Hepatocyte (in vitro differentiated cells): ENCODE measurements at regions not wholly inside any gene's neighbourhood (a gene's known extent, or its start where the extent isn't known, plus 50 kb on each side); places are given as distances from the start of the nearest gene placed in this dataset.
"Not testable (repeated sequence)": the region's sequence is repeated elsewhere in the genome, so short reads cannot be mapped to it uniquely, and the experiment has no call there.

Experiments used
- DNase-seq: peaks from one replicate; pipeline ENCODE4 v3.0.0-alpha.2; 2016; ENCODE audit warnings: low spot score
- H2AFZ ChIP-seq: fragments of 200-600 bp; sonication (generic); 2 replicates; pipeline ENCODE4 v1.6.0; 2016; ENCODE audit warnings: antibody characterized with exemption, mild to moderate bottlenecking
- H3K27ac ChIP-seq: fragments of 200-600 bp; sonication (generic); 2 replicates; pipeline ENCODE4 v1.5.1; 2016; ENCODE audit warnings: mild to moderate bottlenecking
- H3K27me3 ChIP-seq: fragments of 200-600 bp; sonication (generic); 2 replicates; pipeline ENCODE4 v1.6.1; 2016
- H3K36me3 ChIP-seq: fragments of 200-600 bp; sonication (generic); replicated peaks from 2 replicates; pipeline ENCODE4 v1.5.1; 2016; ENCODE audit warnings: low read depth; ENCODE audit not compliant: insufficient read depth
- H3K4me1 ChIP-seq: fragments of 200-600 bp; sonication (generic); 2 replicates; pipeline ENCODE4 v1.5.1; 2016; ENCODE audit warnings: mild to moderate bottlenecking, moderate library complexity; ENCODE audit not compliant: insufficient read depth
- H3K4me2 ChIP-seq: fragments of 200-600 bp; sonication (generic); 2 replicates; pipeline ENCODE4 v1.6.0; 2016
- H3K4me3 ChIP-seq: fragments of 200-600 bp; sonication (generic); 2 replicates; pipeline ENCODE4 v1.5.1; 2016; ENCODE audit warnings: mild to moderate bottlenecking
- H3K79me2 ChIP-seq: fragments of 200-600 bp; sonication (generic); 2 replicates; pipeline ENCODE4 v1.6.0; 2017; ENCODE audit warnings: mild to moderate bottlenecking
- H3K9me2 ChIP-seq: fragments of 200-600 bp; sonication (generic); replicated peaks from 2 replicates; pipeline ENCODE4 v1.6.0; 2017; ENCODE audit warnings: mild to moderate bottlenecking; ENCODE audit not compliant: insufficient read depth
- H3K9me3 ChIP-seq: fragments of 200-600 bp; sonication (generic); 2 replicates; pipeline ENCODE4 v1.5.1; 2016; ENCODE audit warnings: low read depth, mild to moderate bottlenecking
- H4K20me1 ChIP-seq: fragments of 200-600 bp; sonication (generic); 2 replicates; pipeline ENCODE4 v1.6.0; 2016; ENCODE audit warnings: mild to moderate bottlenecking; ENCODE audit not compliant: insufficient read depth, poor library complexity, severe bottlenecking
- EZH2 ChIP-seq: fragments of 200-600 bp; sonication (generic); IDR thresholded peaks from 2 replicates; pipeline ENCODE4 v1.6.1; 2016; ENCODE audit warnings: antibody characterized with exemption, mild to moderate bottlenecking, borderline replicate concordance
- EZH2phosphoT487 ChIP-seq: fragments of 200-600 bp; sonication (generic); IDR thresholded peaks from one replicate; pipeline ENCODE4 v1.6.1; 2018; ENCODE audit warnings: antibody characterized with exemption, mild to moderate bottlenecking, low read depth, moderate library complexity; ENCODE audit not compliant: unreplicated experiment, severe bottlenecking
- WGBS: methylation state at CpG from one replicate; pipeline ENCODE4 v1.1.6; 2016; ENCODE audit warnings: low lambda C conversion rate; ENCODE audit errors: missing lambda C conversion rate; 5-methylcytosine and 5-hydroxymethylcytosine counted together
- TF ChIP-seq, protein P1 (sequence below): fragments of 200-600 bp; sonication (generic); IDR thresholded peaks from 2 replicates; pipeline ENCODE4 v1.5.1; 2016; ENCODE audit warnings: antibody characterized with exemption, mild to moderate bottlenecking; ENCODE audit not compliant: poor library complexity

- Histone ChIP-seq H3K27ac (no peak overlapping the region), H2AFZ (no peak overlapping the region), H3K36me3 (no peaks in the 10 kb centered on the region), H3K4me1 (peaks cover 4% of the 10 kb centered on the region), H3K79me2 (no peaks in the 10 kb centered on the region), H3K9me3 (no peaks in the 10 kb centered on the region), H3K9me2 (no peaks in the 10 kb centered on the region), H3K4me3 (no peak overlapping the region), H4K20me1 (no peaks in the 10 kb centered on the region), H3K4me2 (no peak overlapping the region), H3K27me3 (no peaks in the 10 kb centered on the region)
- TF ChIP-seq EZH2phosphoT487 (no peak), EZH2 (no peak)
- TF ChIP-seq, protein P1, sequence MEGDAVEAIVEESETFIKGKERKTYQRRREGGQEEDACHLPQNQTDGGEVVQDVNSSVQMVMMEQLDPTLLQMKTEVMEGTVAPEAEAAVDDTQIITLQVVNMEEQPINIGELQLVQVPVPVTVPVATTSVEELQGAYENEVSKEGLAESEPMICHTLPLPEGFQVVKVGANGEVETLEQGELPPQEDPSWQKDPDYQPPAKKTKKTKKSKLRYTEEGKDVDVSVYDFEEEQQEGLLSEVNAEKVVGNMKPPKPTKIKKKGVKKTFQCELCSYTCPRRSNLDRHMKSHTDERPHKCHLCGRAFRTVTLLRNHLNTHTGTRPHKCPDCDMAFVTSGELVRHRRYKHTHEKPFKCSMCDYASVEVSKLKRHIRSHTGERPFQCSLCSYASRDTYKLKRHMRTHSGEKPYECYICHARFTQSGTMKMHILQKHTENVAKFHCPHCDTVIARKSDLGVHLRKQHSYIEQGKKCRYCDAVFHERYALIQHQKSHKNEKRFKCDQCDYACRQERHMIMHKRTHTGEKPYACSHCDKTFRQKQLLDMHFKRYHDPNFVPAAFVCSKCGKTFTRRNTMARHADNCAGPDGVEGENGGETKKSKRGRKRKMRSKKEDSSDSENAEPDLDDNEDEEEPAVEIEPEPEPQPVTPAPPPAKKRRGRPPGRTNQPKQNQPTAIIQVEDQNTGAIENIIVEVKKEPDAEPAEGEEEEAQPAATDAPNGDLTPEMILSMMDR = no peak
- no peak for DNase-seq
These were observed 324.7 kb downstream of the FAM170A start for GRCh38 chr5:119954106-119954505.

DNA sequence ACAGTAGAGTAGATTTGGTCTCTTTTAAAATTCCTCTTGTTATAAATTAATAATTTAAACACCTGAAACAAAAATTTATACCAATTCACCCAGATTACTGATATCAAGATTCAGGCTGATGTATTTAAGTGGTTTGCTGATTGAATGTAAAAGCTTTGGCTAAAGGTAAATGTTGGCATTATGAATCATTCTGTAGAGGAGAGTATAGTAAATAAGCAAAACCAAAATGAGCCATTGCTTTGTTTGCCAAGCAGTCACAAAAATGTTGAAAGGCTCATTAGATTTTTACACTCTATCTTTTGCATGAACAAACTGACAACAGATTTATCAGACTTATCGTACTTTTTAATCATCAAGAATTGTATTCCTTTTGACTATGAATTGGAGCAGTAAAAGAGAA is 332.6 kb downstream of the FAM170A start:
- Histone ChIP-seq H3K4me3 (no peak overlapping the region), H3K9me2 (no peaks in the 10 kb centered on the region), H3K4me1 (no peaks in the 10 kb centered on the region), H3K9me3 (no peaks in the 10 kb centered on the region), H3K27ac (no peak overlapping the region), H4K20me1 (no peaks in the 10 kb centered on the region), H3K36me3 (no peaks in the 10 kb centered on the region), H3K4me2 (no peak overlapping the region), H2AFZ (no peak overlapping the region), H3K79me2 (no peaks in the 10 kb centered on the region), H3K27me3 (no peaks in the 10 kb centered on the region)
- TF ChIP-seq EZH2phosphoT487 (no peak), EZH2 (no peak)
- TF ChIP-seq, protein P1 = no peak
- 80% methylated on average over 1 of the region's 1 CpG for WGBS
- DNase-seq = no peak

DNA sequence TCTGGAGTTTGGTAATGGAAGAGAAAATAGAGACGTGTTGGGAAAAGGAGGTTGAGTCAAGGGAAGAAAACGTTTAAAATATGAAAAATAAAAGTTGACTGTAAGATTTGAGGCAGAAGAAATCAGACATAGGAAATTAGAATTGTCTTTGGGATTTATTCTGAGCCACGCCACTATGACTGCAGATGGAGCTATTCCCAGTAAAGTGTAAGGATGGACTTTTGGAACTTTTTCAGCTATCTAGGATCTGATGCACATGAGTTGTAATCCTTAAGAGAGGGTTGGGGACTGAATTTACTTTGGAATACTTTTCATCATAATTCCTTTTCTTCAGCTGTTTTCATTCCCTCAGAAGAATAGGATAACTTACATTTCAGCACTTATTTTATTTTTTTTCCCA is 336.7 kb downstream of the FAM170A start:
- no peak overlapping the region for H3K27ac ChIP-seq
- no peaks in the 10 kb centered on the region for H3K79me2 ChIP-seq
- H3K9me2 ChIP-seq = no peaks in the 10 kb centered on the region
- H3K4me1 ChIP-seq = no peaks in the 10 kb centered on the region
- no peak for DNase-seq
- peaks cover 6% of the 10 kb centered on the region for H3K9me3 ChIP-seq
- H3K4me3 ChIP-seq = no peak overlapping the region
- no peak overlapping the region for H3K4me2 ChIP-seq
- WGBS = 88% methylated on average over 3 of the region's 3 CpGs
- no peaks in the 10 kb centered on the region for H3K27me3 ChIP-seq
- no peak for TF ChIP-seq EZH2phosphoT487
- TF ChIP-seq, protein P1 = no peak
- TF ChIP-seq EZH2 = no peak
- H2AFZ ChIP-seq = no peak overlapping the region
- H4K20me1 ChIP-seq = no peaks in the 10 kb centered on the region
- no peaks in the 10 kb centered on the region for H3K36me3 ChIP-seq

DNA sequence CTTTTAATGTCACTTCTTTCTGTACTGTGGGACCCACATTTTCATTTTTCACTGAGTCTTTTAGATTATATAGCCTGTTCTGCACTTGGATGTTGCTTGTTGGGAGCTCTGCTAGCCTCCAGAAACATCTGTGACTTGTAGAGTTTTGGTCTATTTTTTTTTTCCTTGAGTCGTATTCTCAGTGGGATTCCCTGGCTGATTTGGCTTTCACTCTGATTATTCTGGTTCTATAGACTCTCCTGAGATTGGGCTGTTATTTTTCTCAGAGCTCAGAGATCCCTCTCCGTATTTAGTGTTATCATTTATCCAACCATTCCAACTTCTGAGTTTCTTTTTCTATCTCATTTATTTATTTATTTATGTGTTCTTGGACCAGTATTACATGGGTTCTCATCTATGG is 339.3 kb downstream of the FAM170A start:
- Histone ChIP-seq H3K27me3 (no peaks in the 10 kb centered on the region), H3K79me2 (no peaks in the 10 kb centered on the region), H3K9me2 (no peaks in the 10 kb centered on the region), H3K36me3 (no peaks in the 10 kb centered on the region), H2AFZ (no peak overlapping the region), H3K27ac (no peak overlapping the region), H3K4me3 (no peak overlapping the region), H4K20me1 (no peaks in the 10 kb centered on the region), H3K4me2 (no peak overlapping the region), H3K4me1 (no peaks in the 10 kb centered on the region), H3K9me3 (peaks cover 6% of the 10 kb centered on the region)
- TF ChIP-seq, protein P1 = no peak
- TF ChIP-seq EZH2 (no peak), EZH2phosphoT487 (no peak)
- DNase-seq = no peak
- 94% methylated on average over 2 of the region's 2 CpGs for WGBS

GRCh38 chr5:119987077-119987476 is 357.7 kb downstream of the FAM170A start:
- H3K9me2 ChIP-seq, H2AFZ ChIP-seq, H3K36me3 ChIP-seq, H3K4me2 ChIP-seq, H4K20me1 ChIP-seq, DNase-seq, H3K4me3 ChIP-seq, H3K79me2 ChIP-seq, H3K27ac ChIP-seq, H3K4me1 ChIP-seq, H3K27me3 ChIP-seq, H3K9me3 ChIP-seq: not testable (repeated sequence)
- 75% methylated on average over 7 of the region's 7 CpGs for WGBS
